Kidney (tissue), 13 donors: ENCODE measurements at regions not wholly inside any gene's neighbourhood (a gene's known extent, or its start where the extent isn't known, plus 50 kb on each side); places are given as distances from the start of the nearest gene placed in this dataset.

ENCODE experiments used
- DNase-seq, 5 donors: peaks; one replicate each; pipeline ENCODE4 v3.0.0-alpha.2; 2013 to 2020
- FAIRE-seq: peaks from 2 replicates; lab custom pipeline; 2012; peaks lifted over from hg19 to GRCh38; lab: Jason Lieb, UNC
- H3K27ac ChIP-seq, 2 donors: one replicate each; pipeline ENCODE4 v1.7.0; 2013; ENCODE audit warnings: low read depth in 2 of 2, low read length in 2 of 2, inconsistent platforms in 1 of 2
- H3K27me3 ChIP-seq: one replicate; pipeline ENCODE4 v1.7.1; 2013; ENCODE audit warnings: low read length, inconsistent platforms; ENCODE audit not compliant: control insufficient read depth, insufficient read depth
- H3K36me3 ChIP-seq, 3 donors: one replicate each; pipeline versions ENCODE4 v1.7.0 to v1.7.1; 2013; ENCODE audit warnings: low read length in 3 of 3, control low read depth in 1 of 3, inconsistent platforms in 1 of 3; ENCODE audit not compliant: insufficient read depth in 3 of 3, control insufficient read depth in 2 of 3
- H3K4me1 ChIP-seq, 3 donors: one replicate each; pipeline versions ENCODE4 v1.7.0 to v1.7.1; 2013; ENCODE audit warnings: low read length in 3 of 3, inconsistent platforms in 1 of 3, low read depth in 1 of 3; ENCODE audit not compliant: control insufficient read depth in 2 of 3, insufficient read depth in 2 of 3
- H3K4me3 ChIP-seq, 3 donors: one replicate each; pipeline versions ENCODE4 v1.7.0 to v1.8.1; 2013; ENCODE audit warnings: low read length in 3 of 3, control low read depth in 1 of 3, inconsistent platforms in 1 of 3
- H3K9ac ChIP-seq, 3 donors: one replicate each; pipeline versions ENCODE4 v1.7.0 to v1.7.1; 2013; ENCODE audit warnings: low read length in 3 of 3, control low read depth in 1 of 3, inconsistent platforms in 1 of 3
- H3K9me3 ChIP-seq, 3 donors: one replicate each; pipeline versions ENCODE4 v1.7.0 to v1.7.1; 2013; ENCODE audit warnings: low read length in 3 of 3, control low read depth in 1 of 3, inconsistent platforms in 1 of 3; ENCODE audit not compliant: control insufficient read depth in 2 of 3, insufficient read depth in 1 of 3
- CTCF ChIP-seq: IDR thresholded peaks from 3 replicates; pipeline ENCODE4 v1.5.1; 2012; ENCODE audit warnings: mild to moderate bottlenecking, moderate library complexity, borderline replicate concordance; ENCODE audit not compliant: insufficient read depth; ENCODE audit errors: extremely low read depth
- intact Hi-C: fragments of 100-400 bp; cut with DNase I; formaldehyde crosslinking; loops from one replicate; pipeline ENCODE4 v1.11.1; 2022
- donor health status: control.
- donor health status: control.
- donor health status: control.
- donor health status: control.
- donor health status: control.
- donor health status: DM: yes; HTN: yes; CAD: no.
- donor health status: Normal renal cell carcinoma (clear cell type).

GRCh38 chr18:34033968-34034367, 190.7 kb downstream of the NOL4 start:
- H3K4me1 ChIP-seq = no peaks in the 10 kb centered on the region
- TF ChIP-seq CTCF = no peak
- no peak overlapping the region for H3K9ac ChIP-seq
- H3K9me3 ChIP-seq = no peaks in the 10 kb centered on the region
- H3K27ac ChIP-seq = no peak overlapping the region
- intact Hi-C loops = no loop called here
- DNase-seq (no peak), FAIRE-seq (no peak)
- H3K36me3 ChIP-seq = no peaks in the 10 kb centered on the region
- H3K27me3 ChIP-seq = no peaks in the 10 kb centered on the region
- no peak overlapping the region for H3K4me3 ChIP-seq

GRCh38 chr18:34031810-34032209, 192.9 kb downstream of the NOL4 start:
- no peak for TF ChIP-seq CTCF
- no peaks in the 10 kb centered on the region for H3K36me3 ChIP-seq
- H3K4me3 ChIP-seq = no peak overlapping the region
- H3K4me1 ChIP-seq = no peaks in the 10 kb centered on the region
- DNase-seq = no peak
- H3K27ac ChIP-seq = no peak overlapping the region
- H3K27me3 ChIP-seq = no peaks in the 10 kb centered on the region
- no peak overlapping the region for H3K9ac ChIP-seq
- no peaks in the 10 kb centered on the region for H3K9me3 ChIP-seq
- intact Hi-C loops = no loop called here
- FAIRE-seq = no peak

GRCh38 chr18:34028324-34028723, 196.4 kb downstream of the NOL4 start:
- intact Hi-C loops = no loop called here
- DNase-seq (no peak), FAIRE-seq (no peak)
- Histone ChIP-seq H3K9ac (no peak overlapping the region), H3K4me3 (no peak overlapping the region), H3K27ac (no peak overlapping the region), H3K9me3 (no peaks in the 10 kb centered on the region), H3K4me1 (no peaks in the 10 kb centered on the region), H3K36me3 (no peaks in the 10 kb centered on the region), H3K27me3 (no peaks in the 10 kb centered on the region)
- no peak for TF ChIP-seq CTCF

GRCh38 chr18:34025191-34025801, 199.4 kb downstream of the NOL4 start:
- intact Hi-C loops = no loop called here
- Histone ChIP-seq H3K36me3 (no peaks in the 10 kb centered on the region), H3K9ac (no peak overlapping the region), H3K27ac (no peak overlapping the region), H3K4me1 (no peaks in the 10 kb centered on the region), H3K4me3 (no peak overlapping the region), H3K27me3 (no peaks in the 10 kb centered on the region), H3K9me3 (no peaks in the 10 kb centered on the region)
- no peak for TF ChIP-seq CTCF
- no peak for FAIRE-seq
- DNase-seq = no peak
